GM23248 (cell line): ENCODE measurements at regions not wholly inside any gene's neighbourhood (a gene's known extent, or its start where the extent isn't known, plus 50 kb on each side); places are given as distances from the start of the nearest gene placed in this dataset.

Source experiments
- EZH2 ChIP-seq: fragments of 200-600 bp; sonication (generic); IDR thresholded peaks from 2 replicates; pipeline ENCODE4 v1.6.1; 2018; ENCODE audit warnings: antibody characterized with exemption, mild to moderate bottlenecking; ENCODE audit not compliant: insufficient read depth, poor library complexity, severe bottlenecking
- EZH2phosphoT487 ChIP-seq: fragments of 200-600 bp; sonication (generic); IDR thresholded peaks from 2 replicates; pipeline ENCODE4 v1.6.1; 2018; ENCODE audit warnings: antibody characterized with exemption, moderate library complexity, mild to moderate bottlenecking, low read depth; ENCODE audit not compliant: insufficient read depth

DNA sequence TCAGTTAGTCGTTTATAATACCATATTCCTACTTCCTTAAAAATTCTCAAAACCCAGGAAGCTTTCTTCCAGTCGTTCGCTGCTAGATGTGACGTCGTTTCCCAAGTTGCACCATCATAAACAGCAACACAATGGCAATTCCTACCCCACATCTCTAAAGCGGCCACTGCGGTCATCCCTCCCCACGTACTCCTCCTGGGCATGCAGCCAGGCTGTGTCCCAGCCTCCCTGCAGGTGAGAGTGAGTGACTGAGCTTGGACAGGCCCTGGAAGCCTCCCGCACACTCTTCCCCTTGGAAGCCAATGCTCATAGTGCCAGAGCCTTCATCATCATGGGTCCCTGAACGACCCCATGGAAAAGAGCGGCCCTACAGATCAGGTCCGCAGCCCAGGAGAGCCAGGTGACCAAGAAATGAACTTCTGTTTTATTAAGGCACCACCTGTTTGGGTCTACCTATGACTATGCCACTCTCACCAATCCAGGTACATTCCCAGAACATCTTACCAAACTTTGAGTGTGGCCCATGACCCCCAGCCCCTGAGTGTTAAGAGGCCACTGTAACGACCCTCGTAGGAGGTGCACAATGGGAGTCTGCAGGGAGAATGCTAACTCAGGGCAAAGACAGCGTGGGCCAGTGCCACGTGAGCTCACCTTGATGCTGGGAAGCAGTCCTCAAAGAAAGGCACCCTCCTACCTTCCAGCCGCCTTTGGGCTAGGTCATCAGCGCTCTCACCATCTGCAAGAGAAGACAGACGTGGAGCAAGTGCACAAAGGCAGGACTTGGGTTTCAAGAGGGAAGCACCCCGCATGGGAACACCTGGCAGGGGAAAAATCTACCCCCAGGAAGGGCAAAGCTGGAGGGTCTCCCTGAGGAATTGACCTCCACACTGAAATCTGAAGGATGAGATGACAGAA, 74.7 kb upstream of the RAB6C start:
- TF ChIP-seq EZH2 (no peak), EZH2phosphoT487 (no peak)
